GM12892 (cell line): ENCODE measurements at regions not wholly inside any gene's neighbourhood (a gene's known extent, or its start where the extent isn't known, plus 50 kb on each side); places are given as distances from the start of the nearest gene placed in this dataset.

ENCODE experiments used
- POLR2A ChIP-seq: IDR thresholded peaks from 2 replicates; pipeline ENCODE4 v1.6.1; 2011; ENCODE audit warnings: low read depth, low read length, control low read depth
- POLR2AphosphoS5 ChIP-seq: IDR thresholded peaks from 2 replicates; pipeline ENCODE4 v1.6.1; 2011; ENCODE audit warnings: low read depth, low read length, control low read depth

GRCh38 chr20:12573442-12573841 lies 435.3 kb upstream of the SPTLC3 start:
- no peak for TF ChIP-seq POLR2A
- no peak for TF ChIP-seq POLR2AphosphoS5
